ENCODE measurements at regions not wholly inside any gene's neighbourhood (a gene's known extent, or its start where the extent isn't known, plus 50 kb on each side); places are given as distances from the start of the nearest gene placed in this dataset.

DNA sequence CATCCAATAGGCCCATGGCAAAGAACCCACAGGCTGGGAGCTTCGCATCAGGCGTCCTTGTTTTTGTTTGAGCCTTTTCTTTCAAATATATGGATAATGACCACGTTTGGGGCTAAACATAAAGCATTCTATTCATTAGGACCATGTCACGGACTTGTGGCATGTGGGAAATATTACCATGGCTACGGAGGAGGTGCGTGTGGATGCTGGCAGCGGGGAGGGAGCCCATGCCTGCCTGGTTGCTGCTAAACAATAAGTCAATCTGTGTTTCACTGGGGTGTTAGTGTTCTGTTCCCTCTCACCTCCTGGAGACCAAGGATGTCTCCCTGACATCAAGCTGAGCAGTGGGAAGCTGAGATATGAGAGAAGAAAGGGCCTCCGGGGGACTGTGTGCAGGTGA, 121.1 kb downstream of the IRS2 start:
- no peak for TF ChIP-seq EP300 (IDR thresholded peaks at IDR 0.05)
- no peak for TF ChIP-seq POLR2A (IDR thresholded peaks at IDR 0.05)
- TF ChIP-seq, protein P1, sequence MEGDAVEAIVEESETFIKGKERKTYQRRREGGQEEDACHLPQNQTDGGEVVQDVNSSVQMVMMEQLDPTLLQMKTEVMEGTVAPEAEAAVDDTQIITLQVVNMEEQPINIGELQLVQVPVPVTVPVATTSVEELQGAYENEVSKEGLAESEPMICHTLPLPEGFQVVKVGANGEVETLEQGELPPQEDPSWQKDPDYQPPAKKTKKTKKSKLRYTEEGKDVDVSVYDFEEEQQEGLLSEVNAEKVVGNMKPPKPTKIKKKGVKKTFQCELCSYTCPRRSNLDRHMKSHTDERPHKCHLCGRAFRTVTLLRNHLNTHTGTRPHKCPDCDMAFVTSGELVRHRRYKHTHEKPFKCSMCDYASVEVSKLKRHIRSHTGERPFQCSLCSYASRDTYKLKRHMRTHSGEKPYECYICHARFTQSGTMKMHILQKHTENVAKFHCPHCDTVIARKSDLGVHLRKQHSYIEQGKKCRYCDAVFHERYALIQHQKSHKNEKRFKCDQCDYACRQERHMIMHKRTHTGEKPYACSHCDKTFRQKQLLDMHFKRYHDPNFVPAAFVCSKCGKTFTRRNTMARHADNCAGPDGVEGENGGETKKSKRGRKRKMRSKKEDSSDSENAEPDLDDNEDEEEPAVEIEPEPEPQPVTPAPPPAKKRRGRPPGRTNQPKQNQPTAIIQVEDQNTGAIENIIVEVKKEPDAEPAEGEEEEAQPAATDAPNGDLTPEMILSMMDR (IDR thresholded peaks at IDR 0.05), result no peak
- no peak for TF ChIP-seq POLR2AphosphoS5 (IDR thresholded peaks at IDR 0.05)
- WGBS, 2 donors (ENCODE audit: low coverage in 1 of 2), result 84 to 88% methylated on average over 5 to 7 of the region's 8 CpGs
- no peaks in the 10 kb centered on the region for H3K9me3 ChIP-seq

DNA sequence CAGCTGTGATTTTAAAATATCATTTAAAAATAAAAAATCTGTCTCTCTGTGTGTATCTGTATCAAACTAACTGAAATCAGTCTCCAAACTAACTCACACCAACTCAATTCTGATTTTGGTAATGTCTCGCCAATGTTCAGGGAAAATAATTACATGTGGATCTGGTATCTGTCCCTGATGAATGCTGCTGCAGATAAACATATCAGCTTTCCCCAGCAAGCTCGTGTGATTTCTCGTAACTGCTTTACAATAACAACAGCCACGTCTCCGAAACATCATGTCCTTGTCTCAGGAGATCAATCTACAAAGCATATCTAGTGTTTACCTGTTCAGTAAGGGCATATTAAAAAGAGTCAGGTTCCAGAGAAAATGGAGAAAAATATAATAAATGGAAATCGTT, 129.0 kb downstream of the IRS2 start:
- H3K27ac ChIP-seq, result no peak overlapping the region

More for the DNA sequence above, 121.1 kb downstream of the IRS2 start:
- Histone ChIP-seq H3K27me3 (no peaks in the 10 kb centered on the region), H3K36me3 (no peaks in the 10 kb centered on the region), H3K4me1 (no peaks in the 10 kb centered on the region), H3K27ac (no peak overlapping the region), H3K4me3 (no peak overlapping the region)
- ATAC-seq, result no peak

DNA sequence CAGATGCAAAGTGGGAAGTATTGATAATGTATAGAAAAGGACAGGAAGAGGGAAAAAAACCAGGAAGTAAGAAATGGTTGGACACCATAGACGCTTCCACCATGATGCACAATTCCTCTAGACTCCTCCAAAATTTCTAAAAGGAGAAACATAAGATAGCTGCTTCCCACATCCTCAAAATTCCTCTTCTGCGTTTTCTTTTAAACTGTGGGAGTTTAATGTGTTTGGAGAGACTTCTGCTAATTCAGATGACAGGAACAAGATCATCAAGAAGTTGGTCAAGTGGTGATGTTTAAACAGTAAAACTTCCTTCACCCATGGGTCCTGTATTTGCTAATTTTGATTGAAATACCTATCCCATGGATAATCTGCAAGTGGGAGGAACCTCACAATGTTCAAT, 130.2 kb downstream of the IRS2 start:
- Histone ChIP-seq H3K4me3 (no peak overlapping the region), H3K27me3 (peaks cover 7% of the 10 kb centered on the region), H3K36me3 (no peaks in the 10 kb centered on the region), H3K4me1 (no peaks in the 10 kb centered on the region), H3K9me3 (no peaks in the 10 kb centered on the region), H3K27ac (peak overlapping the region in 1 of 4 donors; percentile 61)
- TF ChIP-seq POLR2A (IDR thresholded peaks at IDR 0.05), result no peak
- TF ChIP-seq POLR2AphosphoS5 (IDR thresholded peaks at IDR 0.05), result no peak
- no peak for TF ChIP-seq EP300 (IDR thresholded peaks at IDR 0.05)
- TF ChIP-seq, protein P1 (IDR thresholded peaks at IDR 0.05), result no peak
- ATAC-seq, result no peak
- 86 to 90% methylated on average over 2 of the region's 2 CpGs for WGBS, 2 donors (ENCODE audit: low coverage in 1 of 2)

More for the DNA sequence above, 129.0 kb downstream of the IRS2 start:
- WGBS, 2 donors (ENCODE audit: low coverage in 1 of 2), result 33 to 47% methylated on average over 6 of the region's 6 CpGs
- H3K27me3 ChIP-seq, result peaks cover 7% of the 10 kb centered on the region
- H3K9me3 ChIP-seq, result no peaks in the 10 kb centered on the region
- H3K4me3 ChIP-seq, result no peak overlapping the region
- no peaks in the 10 kb centered on the region for H3K36me3 ChIP-seq
- no peaks in the 10 kb centered on the region for H3K4me1 ChIP-seq
- TF ChIP-seq POLR2A (IDR thresholded peaks at IDR 0.05) (no peak), POLR2AphosphoS5 (IDR thresholded peaks at IDR 0.05) (no peak), EP300 (IDR thresholded peaks at IDR 0.05) (no peak)
- TF ChIP-seq, protein P1 (IDR thresholded peaks at IDR 0.05), result no peak
- ATAC-seq, result no peak

DNA sequence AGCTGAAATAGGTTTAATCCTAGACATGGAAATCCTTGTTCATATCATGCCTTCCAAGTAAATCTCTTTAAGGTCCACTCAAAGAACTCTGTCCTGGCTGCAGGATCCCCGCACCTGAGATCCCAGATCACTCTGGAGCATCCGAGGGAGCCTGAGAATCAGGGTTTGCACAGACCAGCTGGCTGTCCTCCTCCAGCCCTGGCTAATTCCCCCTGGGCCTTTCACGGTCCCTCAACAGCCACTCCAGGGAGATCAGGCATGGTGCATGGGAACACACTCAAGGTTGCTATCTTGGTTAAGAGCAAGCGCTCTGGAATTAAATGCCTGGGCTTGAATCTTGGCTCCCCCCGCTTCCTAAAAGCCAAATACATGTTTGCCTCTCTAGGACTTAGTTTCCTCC, 130.8 kb downstream of the IRS2 start:
- 83% methylated on average over 1 of the region's 5 CpGs; no CpG with 5 or more reads in 1 of the 2 donors for WGBS, 2 donors (ENCODE audit: low coverage in 1 of 2)
- TF ChIP-seq POLR2A (IDR thresholded peaks at IDR 0.05) (no peak), POLR2AphosphoS5 (IDR thresholded peaks at IDR 0.05) (no peak), EP300 (IDR thresholded peaks at IDR 0.05) (no peak)
- Histone ChIP-seq H3K36me3 (no peaks in the 10 kb centered on the region), H3K9me3 (no peaks in the 10 kb centered on the region), H3K27me3 (peaks cover 7% of the 10 kb centered on the region), H3K27ac (peak overlapping the region in 3 of 4 donors; percentile 22 to 61 (median 48)), H3K4me3 (no peak overlapping the region), H3K4me1 (no peaks in the 10 kb centered on the region)
- no peak for ATAC-seq

DNA sequence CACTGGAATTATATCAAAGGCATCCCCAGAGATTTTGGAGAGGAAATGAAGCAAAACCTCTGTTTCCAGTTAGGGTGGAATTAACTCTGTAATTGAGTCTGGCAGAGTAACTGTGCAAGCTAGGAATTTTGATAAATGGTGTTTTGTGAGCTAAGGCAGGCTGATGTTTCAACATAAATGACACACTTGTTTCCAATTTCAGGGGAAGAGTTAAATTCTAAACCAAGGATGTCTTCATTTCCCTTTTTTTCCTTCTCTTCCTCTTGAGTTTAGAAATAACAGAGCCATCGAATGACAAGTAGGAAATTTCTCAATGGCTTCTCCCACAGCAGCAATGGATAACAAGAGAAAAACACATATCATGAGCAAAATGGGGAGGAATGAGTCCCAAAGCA, 131.2 kb downstream of the IRS2 start:
- no peaks in the 10 kb centered on the region for H3K9me3 ChIP-seq
- ATAC-seq, result peak; percentile 48
- no peak overlapping the region for H3K4me3 ChIP-seq
- H3K4me1 ChIP-seq, result no peaks in the 10 kb centered on the region
- H3K27me3 ChIP-seq, result peaks cover 7% of the 10 kb centered on the region
- WGBS, 2 donors (ENCODE audit: low coverage in 1 of 2), result 50 to 83% methylated on average over 1 of the region's 1 CpG
- TF ChIP-seq, protein P1 (IDR thresholded peaks at IDR 0.05), result no peak
- TF ChIP-seq EP300 (IDR thresholded peaks at IDR 0.05), result no peak
- TF ChIP-seq POLR2AphosphoS5 (IDR thresholded peaks at IDR 0.05), result no peak
- TF ChIP-seq POLR2A (IDR thresholded peaks at IDR 0.05), result no peak
- H3K27ac ChIP-seq, result peak overlapping the region in 2 of 4 donors; percentile 33 to 61
- H3K36me3 ChIP-seq, result no peaks in the 10 kb centered on the region

Data from gastroesophageal sphincter (tissue), 4 donors.